ENCODE measurements at regions not wholly inside any gene's neighbourhood (a gene's known extent, or its start where the extent isn't known, plus 50 kb on each side); places are given as distances from the start of the nearest gene placed in this dataset.
"Not testable (repeated sequence)": the region's sequence is repeated elsewhere in the genome, so short reads cannot be mapped to it uniquely, and the experiment has no call there.

GRCh38 chr5:152177626-152178349, 227.3 kb downstream of the NMUR2 start:
- Histone ChIP-seq H3K36me3 (ENCODE audit: control insufficient read depth, insufficient read depth, low read length) (no peaks in the 10 kb centered on the region), H3K4me3 (ENCODE audit: low read depth, low read length) (no peak overlapping the region), H3K27me3 (ENCODE audit: control insufficient read depth, insufficient read depth, low read length) (no peaks in the 10 kb centered on the region)
- FAIRE-seq (no peak), DNase-seq (ENCODE audit: low read depth) (no peak)
- no peak for TF ChIP-seq CTCF (IDR thresholded peaks at IDR 0.05; ENCODE audit: insufficient read depth, low read length, severe bottlenecking)

GRCh38 chr5:152171888-152172287, 233.2 kb downstream of the NMUR2 start:
- no peak for TF ChIP-seq CTCF (IDR thresholded peaks at IDR 0.05; ENCODE audit: insufficient read depth, low read length, severe bottlenecking)
- no peak overlapping the region for H3K4me3 ChIP-seq (ENCODE audit: low read depth, low read length)
- FAIRE-seq (no peak), DNase-seq (ENCODE audit: low read depth) (no peak)
- no peaks in the 10 kb centered on the region for H3K27me3 ChIP-seq (ENCODE audit: control insufficient read depth, insufficient read depth, low read length)
- no peaks in the 10 kb centered on the region for H3K36me3 ChIP-seq (ENCODE audit: control insufficient read depth, insufficient read depth, low read length)

DNA sequence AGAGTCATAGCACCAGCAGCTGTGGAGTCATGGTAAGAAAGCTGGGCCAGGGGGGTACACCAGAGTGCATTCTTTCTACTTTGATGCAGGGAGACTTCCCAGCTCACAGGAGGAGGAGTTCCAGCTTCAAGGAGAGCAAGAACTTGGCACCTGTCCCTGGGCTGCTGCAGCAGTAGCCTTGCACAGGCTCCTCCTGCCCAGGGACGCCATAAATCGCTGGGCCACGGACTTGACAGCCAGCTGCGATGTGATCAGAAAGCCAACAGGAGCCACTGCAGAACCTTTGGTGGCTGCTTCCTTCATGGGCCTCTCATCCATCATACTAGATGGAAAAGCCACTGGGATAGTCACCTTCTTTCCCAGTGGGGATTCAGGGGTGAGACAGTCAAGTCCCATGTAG, 234.7 kb downstream of the NMUR2 start:
- FAIRE-seq: no peak

GRCh38 chr5:152164860-152165259, 240.2 kb upstream of the GLRA1 start:
- H3K27me3 ChIP-seq (ENCODE audit: control insufficient read depth, insufficient read depth, low read length): no peaks in the 10 kb centered on the region
- FAIRE-seq (no peak), DNase-seq (ENCODE audit: low read depth) (no peak)
- no peaks in the 10 kb centered on the region for H3K36me3 ChIP-seq (ENCODE audit: control insufficient read depth, insufficient read depth, low read length)
- H3K4me3 ChIP-seq (ENCODE audit: low read depth, low read length): no peak overlapping the region
- no peak for TF ChIP-seq CTCF (IDR thresholded peaks at IDR 0.05; ENCODE audit: insufficient read depth, low read length, severe bottlenecking)

More for the DNA sequence above, 234.7 kb downstream of the NMUR2 start:
- Histone ChIP-seq H3K27me3 (ENCODE audit: control insufficient read depth, insufficient read depth, low read length) (no peaks in the 10 kb centered on the region), H3K4me3 (ENCODE audit: low read depth, low read length) (no peak overlapping the region), H3K36me3 (ENCODE audit: control insufficient read depth, insufficient read depth, low read length) (no peaks in the 10 kb centered on the region)
- DNase-seq (ENCODE audit: low read depth): no peak
- TF ChIP-seq CTCF (IDR thresholded peaks at IDR 0.05; ENCODE audit: insufficient read depth, low read length, severe bottlenecking): no peak

DNA sequence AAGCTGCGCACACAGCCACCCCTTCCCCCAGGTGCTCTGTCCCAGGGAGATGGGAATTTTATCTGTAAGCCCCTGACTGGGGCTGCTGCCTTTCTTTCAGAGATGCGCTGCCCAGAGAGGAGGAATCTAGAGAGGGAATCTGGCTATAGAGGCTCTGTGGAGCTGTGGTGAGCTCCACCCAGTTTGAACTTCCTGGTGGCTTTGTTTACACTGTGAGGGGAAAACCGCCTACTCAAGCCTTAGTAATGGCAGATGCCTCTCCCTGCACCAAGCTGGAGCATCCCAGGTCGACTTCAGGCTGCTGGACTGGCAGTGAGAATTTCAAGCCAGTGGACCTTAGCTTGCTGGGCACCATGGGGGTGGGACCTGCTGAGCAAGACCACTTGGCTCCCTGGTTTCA, 235.2 kb upstream of the GLRA1 start:
- not testable (repeated sequence) for H3K36me3 ChIP-seq (ENCODE audit: control insufficient read depth, insufficient read depth, low read length); FAIRE-seq; H3K27me3 ChIP-seq (ENCODE audit: control insufficient read depth, insufficient read depth, low read length); H3K4me3 ChIP-seq (ENCODE audit: low read depth, low read length)
- peak; percentile 17 for DNase-seq (ENCODE audit: low read depth)

DNA sequence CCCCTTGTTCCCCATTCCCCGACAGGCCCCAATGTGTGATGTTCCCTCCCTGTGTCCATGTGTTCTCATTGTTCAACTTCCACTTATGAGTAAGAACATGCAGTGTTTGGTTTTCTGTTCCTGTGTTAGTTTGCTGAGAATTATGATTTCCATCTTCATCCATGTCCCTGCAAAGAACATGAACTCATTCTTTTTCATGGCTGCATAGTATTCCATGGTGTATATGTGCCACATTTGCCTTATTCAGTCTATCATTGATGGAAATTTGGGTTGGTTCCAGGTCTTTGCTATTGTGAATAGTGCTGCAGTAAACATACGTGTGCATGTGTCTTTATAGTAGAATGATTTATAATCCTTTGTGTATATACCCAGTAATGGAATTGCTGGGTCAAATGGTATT, 229.8 kb upstream of the GLRA1 start:
- not testable (repeated sequence) for H3K27me3 ChIP-seq (ENCODE audit: control insufficient read depth, insufficient read depth, low read length); H3K36me3 ChIP-seq (ENCODE audit: control insufficient read depth, insufficient read depth, low read length); DNase-seq (ENCODE audit: low read depth); H3K4me3 ChIP-seq (ENCODE audit: low read depth, low read length); FAIRE-seq

GRCh38 chr5:152151940-152152339, 227.3 kb upstream of the GLRA1 start:
- TF ChIP-seq CTCF (IDR thresholded peaks at IDR 0.05; ENCODE audit: insufficient read depth, low read length, severe bottlenecking): no peak
- H3K36me3 ChIP-seq (ENCODE audit: control insufficient read depth, insufficient read depth, low read length): no peaks in the 10 kb centered on the region
- H3K4me3 ChIP-seq (ENCODE audit: low read depth, low read length): no peak overlapping the region
- DNase-seq (ENCODE audit: low read depth): no peak
- no peak for FAIRE-seq
- H3K27me3 ChIP-seq (ENCODE audit: control insufficient read depth, insufficient read depth, low read length): no peaks in the 10 kb centered on the region

All from bronchial epithelial cell (primary cell).